GM19238 (cell line): ENCODE measurements at regions not wholly inside any gene's neighbourhood (a gene's known extent, or its start where the extent isn't known, plus 50 kb on each side); places are given as distances from the start of the nearest gene placed in this dataset.
A peak's percentile ranks its signal among the peaks of the same experiment; 100 is the strongest.

Source experiments
- DNase-seq: peaks from one replicate; pipeline ENCODE4 v3.0.0; 2011; ENCODE audit warnings: low spot score; ENCODE audit not compliant: insufficient read length

DNA sequence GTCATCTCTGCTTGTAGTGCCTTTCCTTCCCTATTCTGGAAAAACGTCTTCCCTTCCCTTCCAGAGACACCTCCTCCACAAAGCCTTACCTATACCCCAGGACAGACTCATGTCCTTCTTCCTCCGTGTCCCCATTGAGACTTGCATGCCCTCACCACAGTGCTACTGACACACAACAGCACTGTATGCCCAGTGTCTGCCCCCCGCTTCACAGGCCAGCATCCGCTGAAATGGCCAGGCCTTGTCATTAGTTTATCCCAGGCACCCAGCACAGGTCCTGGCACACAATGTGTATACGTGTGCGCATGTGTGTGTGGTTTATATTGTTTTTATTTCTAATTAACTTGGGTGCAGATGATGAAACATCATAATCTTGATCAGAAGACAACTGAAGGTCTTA is 130.1 kb upstream of the CCL2 start:
- no peak for DNase-seq

DNA sequence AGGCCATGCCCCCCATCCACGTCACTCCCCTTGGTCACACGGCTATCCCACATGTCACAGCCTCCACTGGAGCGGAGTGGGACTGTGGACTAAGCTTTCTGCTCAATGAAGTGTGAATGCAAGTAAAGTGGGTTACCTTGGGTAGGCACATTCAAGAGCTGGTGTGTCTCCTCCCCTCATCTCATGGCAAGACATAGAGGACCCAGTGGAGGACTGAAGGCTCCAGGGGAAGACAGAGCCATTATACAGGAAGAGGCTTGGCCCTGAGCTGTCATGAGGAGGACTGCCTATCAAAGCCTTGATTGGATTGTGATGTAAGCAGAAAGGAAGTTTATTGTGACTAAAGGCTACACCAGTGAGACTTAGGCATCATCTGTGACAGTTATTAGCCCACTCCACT is 129.2 kb upstream of the CCL2 start:
- DNase-seq = no peak

DNA sequence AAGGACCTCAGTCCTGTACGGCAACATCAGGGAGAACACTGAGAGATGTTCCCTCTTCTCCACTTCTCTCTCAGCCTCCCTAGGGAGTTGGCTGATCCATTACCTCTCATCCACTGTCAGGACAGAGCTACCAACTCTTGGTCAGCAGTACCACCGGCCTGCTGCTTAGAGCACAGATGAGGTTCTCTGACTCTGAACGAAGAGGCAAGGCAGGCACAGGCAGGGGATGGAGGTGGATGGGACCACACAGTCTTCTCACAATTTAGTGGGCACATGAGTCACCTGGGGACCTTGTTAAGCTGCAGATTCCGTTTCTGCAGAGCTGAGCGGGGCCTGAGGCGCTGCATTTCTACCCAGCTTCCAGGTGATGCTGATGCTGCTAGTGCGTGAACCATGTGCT is 128.6 kb upstream of the CCL2 start:
- no peak for DNase-seq

DNA sequence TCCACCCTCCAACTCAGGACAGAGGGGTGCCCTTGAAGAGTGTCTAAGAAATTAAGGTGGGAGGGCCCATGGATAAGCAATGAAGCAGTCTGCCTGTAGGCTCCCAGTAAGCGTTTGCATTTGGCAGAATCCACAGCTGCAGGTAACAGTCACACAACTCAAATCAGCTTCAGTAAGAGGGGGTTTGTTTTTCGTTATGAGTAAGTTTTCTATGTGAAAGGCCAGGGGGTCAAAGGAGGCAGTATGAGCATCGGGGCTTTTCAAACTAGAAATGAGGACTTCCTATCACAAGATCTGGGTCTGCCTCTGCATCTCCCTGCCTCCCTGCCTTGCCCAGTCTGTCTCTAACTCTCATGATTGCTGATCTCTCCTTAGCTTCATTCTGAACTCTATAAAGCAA is 128.1 kb upstream of the CCL2 start:
- no peak for DNase-seq

DNA sequence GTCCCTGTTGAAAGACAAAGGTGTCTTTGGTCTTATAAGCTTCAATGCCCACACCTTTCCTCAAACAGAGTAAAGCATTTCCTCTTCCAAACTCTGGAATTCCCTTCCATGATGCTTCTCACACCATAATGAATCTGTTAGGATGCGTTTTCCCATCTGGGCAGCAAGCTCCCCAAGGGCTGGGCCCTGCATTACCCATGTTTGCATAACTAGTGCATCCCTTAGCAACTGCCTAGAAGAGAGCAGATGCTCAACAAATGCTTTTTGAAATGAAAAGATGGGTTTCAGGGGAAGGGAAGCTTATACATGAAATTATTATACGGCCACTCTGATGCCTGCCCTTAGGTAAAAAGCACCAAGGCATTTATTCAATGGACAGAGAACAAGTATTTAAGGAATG is 124.5 kb upstream of the CCL2 start:
- no peak for DNase-seq

DNA sequence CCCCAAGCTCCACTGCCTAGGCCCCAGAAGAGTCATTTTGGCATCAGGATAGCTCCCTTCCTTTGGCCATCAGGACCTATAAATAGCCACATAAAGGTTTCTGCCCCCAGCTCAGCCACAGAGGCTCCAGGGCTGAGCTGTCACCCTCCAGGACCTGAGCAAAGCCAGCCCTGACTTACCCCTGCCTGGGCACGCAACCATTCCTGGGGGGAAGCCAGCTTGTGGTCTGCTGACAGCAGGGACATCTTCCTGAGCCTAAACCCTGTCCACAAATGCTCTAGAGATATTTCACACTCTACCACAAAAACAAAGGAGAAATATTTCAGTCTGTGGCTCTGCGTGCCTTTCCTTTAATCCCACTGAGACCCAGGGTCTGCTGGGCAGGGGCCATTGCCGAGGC is 123.7 kb upstream of the CCL2 start:
- DNase-seq = no peak

DNA sequence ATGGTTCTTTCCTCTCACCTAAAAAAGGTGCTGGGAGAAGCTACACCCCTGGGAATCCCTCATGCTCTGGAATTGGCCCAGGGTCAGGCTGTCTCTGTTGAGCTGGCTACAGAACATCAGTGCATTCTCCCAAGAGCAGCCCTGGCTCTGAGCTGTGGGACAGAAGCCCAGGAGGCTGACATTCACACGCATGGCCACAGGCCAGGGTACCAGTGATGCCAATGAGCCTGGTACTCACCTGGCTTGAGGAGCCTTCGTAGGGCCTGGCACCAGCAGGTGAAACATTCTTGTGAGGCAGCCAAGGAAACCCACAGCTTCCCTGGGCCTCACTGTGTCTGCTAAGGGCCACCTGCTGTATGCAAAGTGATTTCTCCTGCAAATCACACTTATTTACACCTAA is 121.7 kb upstream of the CCL2 start:
- DNase-seq = no peak

DNA sequence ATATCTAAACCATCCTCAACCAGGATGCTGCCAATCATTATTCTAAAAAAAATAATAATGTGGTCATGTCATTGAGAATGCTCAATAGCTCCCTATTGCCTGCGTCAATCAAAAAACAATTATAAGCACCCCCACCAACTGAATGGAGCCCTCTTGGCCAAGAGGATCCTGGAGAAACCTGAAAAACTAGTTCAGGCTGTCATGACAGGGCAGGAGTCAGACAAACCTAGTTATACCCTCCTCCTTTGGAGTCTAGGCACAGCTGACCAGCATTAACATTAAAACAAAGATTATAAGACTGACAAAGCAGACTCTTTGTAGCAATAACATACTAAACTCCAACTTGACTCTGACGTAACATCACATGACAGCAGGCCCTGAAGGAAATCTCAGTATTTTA is 119.2 kb upstream of the CCL2 start:
- no peak for DNase-seq

DNA sequence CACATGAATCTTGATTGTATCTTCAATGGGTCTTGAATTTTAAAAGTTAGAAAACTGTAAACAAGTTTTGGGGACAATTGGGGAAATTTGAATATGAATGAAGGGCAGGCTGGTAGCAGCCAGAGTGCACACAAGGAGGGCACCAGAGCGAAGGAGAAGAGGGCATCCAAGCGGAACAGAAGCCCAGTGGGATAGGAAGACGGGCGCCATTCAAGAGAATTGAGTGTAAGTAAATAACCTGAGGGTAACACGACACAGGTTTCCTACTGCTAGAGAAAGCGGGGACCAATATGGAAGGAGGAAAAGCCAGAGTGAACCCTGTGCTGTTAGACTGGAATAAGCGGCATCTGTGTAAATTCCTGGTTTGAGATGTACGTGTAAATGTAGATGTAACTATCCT is 115.1 kb upstream of the CCL2 start:
- DNase-seq = no peak

DNA sequence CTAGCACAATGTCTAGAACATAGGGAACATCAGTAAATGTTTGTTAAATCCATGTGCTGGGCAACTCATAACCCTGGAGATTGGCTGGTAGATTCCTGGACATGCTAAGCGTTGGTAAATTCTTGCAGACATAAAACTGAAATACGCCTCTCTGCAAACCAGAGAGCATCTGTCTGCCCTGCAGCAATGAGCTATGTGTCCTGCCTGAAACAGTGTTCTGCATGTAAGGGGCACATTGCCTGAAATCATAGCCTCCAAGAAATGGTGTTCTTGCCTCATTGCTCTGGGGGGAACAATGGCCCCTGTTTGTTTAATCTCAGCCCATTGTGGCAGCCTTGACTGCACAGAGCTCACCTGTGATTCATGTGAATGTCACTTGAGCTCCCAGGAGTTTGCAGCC is 113.5 kb upstream of the CCL2 start:
- no peak for DNase-seq

DNA sequence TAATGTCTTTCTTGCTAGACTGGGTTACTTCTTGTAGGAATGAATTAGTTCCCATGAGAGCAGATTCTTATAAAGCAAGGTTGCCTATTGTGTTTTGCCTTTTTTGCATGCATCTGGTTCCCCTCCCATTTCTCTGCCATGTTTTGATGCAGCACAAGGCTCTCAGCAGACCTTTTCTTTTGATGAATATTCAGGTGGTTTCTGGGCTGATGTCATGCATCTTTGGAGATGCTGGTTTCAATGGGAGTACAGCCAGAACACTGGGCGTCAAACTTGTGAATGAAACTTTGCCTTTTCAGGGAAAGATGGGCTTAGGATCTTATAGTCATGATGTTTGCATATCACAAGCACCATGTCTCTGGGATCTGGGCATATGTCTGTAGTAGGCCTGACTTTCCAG is 111.7 kb upstream of the CCL2 start:
- DNase-seq = no peak

DNA sequence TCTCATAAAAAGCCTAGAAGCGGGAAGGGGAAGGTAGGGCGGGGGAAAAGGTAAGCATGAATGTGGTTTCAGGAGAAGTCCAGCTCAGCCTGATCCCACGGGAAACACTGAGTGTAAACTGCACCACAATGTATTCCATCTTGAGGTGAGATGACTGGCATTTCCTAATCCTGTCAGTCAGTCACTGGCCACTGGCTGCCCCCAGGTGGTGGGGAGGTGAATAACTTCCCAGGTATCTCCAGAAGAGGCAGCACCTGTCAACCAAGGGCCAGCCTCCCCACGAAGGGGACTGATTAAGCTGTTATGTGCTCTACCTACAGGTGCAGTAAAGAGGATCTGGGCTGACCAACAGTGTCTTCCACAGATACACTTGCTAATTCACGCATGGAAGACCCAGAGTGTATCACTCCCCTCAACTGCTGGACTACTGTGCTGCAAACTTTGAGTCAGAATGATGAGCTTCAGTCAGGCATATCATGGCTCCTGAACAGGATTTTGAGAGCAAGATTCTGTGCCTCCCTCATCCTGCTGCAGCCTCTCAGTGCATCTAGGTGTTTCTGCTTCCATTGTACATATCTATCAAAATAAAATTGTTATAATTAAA is 108.5 kb upstream of the CCL2 start:
- DNase-seq = peak; percentile 53

DNA sequence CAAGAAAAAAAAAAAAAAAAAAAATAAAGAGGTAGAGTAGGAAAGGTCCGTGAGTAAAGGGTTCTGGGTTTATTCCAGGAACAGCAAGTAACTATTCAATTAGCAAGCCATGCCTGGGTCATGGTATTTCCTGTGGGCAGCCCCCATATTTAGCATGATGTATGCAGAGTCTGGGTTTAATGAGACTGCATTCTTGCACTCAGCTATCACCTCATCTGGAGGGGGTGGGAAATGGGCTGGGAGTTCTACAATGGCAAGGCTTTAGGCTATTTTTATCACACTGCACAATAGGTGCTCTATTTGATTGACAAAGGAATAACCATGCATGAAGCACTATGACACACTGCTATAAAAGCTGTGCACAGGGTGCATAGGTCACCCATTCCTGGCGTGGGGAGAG is 104.0 kb upstream of the CCL2 start:
- no peak for DNase-seq

DNA sequence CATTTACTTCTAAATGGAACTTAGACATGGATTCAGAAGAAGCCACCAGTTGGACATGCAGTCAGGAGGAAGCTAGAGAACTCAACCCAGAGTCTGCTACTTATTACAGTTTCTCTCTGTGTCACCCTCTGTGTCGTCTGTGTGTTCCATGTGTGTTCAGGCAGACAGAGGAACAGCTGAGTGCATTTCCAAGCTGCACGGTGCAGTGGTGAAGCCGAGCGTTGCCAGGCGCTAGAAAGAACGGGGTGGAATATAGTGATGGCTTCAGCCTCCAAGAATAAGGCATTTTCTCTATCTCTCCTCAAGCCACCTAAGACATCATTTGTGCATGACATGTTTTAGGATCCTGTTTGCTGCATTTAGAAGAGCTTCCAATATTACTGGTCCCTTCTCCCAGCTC is 101.1 kb upstream of the CCL2 start:
- DNase-seq = no peak

DNA sequence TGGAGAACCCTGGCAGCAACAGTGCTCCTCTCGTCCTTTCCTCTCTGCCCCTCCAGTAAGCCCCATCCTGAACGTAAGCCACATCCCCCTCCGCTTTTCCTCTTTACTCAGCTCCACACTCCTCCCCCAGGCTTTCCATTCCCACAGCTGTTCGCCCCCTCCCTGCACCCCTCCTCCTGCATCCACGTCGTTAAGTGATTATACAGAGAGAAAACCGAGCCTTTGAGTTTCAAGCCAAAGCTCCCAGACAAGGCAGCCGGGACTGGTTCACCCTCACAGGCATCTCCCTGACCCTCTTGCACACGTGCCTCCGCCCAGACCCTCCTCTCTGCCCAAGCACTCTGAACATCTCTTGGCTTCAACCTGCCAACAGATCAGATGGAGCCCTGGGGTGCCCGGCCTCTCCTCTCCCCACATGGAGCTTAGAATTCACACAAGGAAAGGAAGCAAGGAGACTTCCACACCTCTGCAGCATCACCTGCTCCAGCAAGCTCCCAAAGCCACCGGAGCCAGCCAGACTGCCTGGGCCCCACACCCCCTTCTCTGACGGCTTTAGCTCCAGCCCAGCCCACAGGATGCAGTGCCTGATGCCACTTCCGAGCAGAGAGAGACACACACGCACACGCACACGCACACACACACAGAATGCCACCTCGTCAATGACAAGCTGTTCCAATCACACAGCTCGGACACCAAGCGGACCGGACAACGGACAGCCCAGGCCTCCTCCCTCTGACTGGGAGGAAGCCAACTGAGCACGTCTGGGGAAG is 99.9 kb upstream of the CCL2 start:
- DNase-seq = no peak

DNA sequence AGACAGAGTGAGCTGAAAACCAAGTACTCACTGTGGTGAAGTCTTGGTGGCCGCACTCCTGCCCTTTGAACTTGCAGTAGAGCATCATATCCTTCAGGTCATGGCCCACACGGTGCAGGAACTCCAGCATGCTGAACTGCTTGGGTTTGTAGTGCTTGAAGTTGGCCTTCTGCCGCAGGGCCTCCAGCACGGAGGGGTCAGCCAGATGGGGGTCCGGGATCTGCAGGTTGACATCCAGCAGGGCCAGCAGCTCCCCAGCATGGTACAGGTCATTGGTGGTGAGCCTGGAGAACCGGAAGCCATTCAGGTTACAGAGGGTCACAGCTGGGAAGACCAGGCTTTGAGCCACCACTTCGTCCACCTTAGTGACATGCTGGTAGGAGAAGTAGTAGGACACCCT is 99.1 kb upstream of the CCL2 start:
- DNase-seq = no peak

DNA sequence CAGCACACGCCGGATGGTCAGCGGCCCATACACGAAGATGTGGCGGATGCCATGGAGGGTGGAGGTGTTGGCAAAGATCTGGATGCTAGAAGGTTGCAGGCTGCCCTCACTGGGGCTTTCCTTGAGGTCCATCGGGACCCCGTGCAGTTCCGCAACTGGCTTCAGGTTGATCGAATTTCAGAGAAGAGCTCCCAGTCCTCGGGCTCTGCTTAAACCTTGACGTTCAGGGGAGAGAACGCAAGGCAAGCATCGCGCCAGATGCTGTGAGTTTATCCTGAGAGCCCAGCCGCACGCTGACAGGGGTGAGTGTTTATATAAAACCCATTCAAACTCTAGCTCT is 98.7 kb upstream of the CCL2 start:
- no peak for DNase-seq

DNA sequence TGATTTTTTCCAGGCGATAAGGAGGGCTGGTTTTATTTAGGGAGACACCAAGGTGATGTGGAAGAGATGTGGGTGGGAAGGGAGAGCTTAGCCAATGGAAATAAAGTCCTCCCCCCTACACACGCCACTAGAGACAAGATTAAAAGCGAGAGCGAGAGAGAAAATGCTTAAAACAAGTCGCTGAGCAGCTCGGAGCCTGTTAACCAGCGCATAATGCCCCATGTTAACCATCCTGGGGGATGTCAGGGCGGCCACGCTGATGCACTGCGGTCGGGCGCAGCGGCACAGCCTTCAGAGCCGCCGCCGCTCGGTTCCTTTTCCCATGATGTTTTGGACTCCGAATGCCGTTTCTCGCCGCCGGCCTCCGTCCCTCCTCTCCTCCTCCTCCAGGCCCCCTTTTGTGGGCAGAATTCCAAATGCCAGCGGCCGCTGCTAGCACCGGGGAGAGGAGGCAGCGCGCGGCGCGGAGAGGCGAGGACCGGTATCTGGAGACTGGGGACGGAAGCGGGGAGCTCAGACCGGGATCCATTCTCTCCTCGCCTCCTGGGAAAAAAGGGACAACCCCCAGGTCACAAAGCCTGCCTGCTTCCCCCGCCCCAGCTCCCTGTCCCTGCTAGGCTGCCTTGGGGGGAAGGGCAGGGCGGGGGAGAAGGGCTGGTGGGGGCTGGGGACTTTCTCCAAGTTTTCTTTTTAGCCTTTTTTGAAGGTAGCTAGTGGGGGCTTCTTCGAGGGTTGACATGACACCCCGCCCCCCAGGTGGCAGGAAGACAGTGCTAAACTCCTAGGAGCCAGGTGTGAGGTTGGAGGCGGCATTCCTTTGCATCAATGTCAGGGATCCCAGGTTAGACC is 98.1 kb upstream of the CCL2 start:
- DNase-seq = no peak

DNA sequence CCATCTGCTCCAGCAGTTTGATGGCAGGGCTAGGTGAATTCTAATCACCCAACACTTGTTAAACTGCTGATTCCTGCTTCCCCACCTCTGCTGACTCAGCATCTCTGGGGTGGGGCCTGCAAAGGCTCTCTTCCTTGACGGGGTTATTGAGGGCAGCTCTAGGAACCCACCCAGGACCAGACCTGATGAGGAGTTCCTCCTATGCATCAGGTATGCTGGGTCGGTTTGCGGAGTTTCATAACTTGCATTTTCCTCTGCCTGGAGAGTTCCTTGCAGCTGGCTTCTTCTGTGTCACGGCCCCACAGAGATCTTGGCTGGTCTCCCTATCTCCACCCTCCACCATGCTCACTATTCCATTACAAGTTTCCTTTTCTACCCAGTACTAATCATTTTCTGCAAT is 93.4 kb upstream of the CCL2 start:
- no peak for DNase-seq

DNA sequence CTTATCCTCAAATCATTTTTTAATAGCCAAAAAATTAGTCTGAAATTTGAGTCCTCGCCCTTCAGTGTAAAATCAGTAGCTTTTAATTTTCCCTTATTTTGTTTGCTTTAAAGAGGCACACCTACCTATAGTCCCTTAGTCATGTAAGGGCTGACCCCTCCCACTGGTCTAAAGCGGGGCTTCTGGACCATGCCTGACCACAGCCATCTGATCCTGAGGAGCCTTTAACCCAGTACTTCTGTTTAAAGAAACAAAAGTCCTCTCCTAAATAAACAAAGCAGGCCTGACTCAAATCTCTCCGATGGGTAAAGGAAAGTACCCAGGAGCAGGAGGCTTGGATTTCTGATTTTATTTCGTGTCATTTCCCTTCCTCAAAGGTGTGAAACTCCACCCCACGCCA is 92.0 kb upstream of the CCL2 start:
- no peak for DNase-seq

DNA sequence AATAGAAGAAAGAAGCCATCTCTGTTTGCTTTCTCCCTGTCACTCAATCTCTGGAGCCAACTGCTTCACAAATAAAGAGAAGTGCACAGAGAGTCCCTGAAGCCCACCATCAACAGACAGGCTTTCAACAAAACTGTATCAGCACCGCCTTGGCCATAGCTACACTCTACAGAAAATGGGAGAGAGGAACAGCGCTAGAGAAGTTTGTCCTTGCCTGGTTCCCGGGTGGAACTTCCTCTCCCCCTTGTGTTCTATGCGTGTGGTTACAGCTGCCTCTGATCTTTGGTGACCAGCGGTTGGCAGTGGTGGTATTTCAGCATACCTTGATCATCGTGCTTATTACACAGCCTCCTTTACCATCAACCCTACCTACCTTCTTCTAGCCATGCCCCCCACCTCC is 91.4 kb upstream of the CCL2 start:
- no peak for DNase-seq

DNA sequence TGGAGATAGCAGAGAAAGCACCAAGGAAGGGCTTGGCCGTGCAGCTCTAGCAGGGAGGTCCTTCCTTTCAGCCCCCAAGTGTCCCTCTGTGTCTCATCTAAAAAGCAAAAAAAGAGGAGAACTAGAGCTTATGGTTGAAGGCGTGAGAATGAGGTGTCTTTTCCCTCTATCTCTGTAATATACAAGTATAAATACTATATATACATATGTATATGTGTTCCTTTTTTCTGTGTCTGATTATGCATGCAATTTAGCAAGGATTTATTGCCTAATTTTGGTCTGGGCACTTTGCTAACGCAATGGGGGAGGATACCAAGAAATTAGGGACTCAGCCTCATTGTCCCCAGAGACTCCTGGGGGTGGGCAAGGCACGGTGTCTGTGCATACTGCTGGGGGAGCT is 90.2 kb upstream of the CCL2 start:
- no peak for DNase-seq

DNA sequence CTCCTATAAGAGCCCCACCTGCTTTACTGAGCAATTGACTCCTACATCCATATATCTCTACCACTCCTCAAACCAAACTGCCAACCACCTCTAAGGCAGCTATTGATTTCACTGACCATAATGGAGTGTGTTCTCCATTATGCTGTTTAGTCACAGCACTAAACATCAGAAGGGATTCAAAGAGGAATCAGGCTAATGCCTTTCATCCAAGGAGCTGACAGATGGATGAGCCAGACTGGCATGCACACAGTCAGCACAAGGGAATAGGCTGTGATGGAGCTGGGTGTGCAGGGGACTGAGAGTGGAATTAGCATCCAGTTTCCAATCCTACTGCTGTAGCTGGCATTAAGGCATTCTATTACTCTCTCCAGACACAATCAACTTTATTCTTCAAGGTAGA is 88.7 kb upstream of the CCL2 start:
- no peak for DNase-seq
